GM18870 (cell line): ENCODE measurements at regions not wholly inside any gene's neighbourhood (a gene's known extent, or its start where the extent isn't known, plus 50 kb on each side); places are given as distances from the start of the nearest gene placed in this dataset.
"Not testable (repeated sequence)": the region's sequence is repeated elsewhere in the genome, so short reads cannot be mapped to it uniquely, and the experiment has no call there.

Experiments
- ATAC-seq: cut with Tn5 transposase; IDR thresholded peaks from one replicate; pipeline ENCODE4 v1.9.1; 2021; ENCODE audit warnings: moderate library complexity; ENCODE audit not compliant: unreplicated experiment

DNA sequence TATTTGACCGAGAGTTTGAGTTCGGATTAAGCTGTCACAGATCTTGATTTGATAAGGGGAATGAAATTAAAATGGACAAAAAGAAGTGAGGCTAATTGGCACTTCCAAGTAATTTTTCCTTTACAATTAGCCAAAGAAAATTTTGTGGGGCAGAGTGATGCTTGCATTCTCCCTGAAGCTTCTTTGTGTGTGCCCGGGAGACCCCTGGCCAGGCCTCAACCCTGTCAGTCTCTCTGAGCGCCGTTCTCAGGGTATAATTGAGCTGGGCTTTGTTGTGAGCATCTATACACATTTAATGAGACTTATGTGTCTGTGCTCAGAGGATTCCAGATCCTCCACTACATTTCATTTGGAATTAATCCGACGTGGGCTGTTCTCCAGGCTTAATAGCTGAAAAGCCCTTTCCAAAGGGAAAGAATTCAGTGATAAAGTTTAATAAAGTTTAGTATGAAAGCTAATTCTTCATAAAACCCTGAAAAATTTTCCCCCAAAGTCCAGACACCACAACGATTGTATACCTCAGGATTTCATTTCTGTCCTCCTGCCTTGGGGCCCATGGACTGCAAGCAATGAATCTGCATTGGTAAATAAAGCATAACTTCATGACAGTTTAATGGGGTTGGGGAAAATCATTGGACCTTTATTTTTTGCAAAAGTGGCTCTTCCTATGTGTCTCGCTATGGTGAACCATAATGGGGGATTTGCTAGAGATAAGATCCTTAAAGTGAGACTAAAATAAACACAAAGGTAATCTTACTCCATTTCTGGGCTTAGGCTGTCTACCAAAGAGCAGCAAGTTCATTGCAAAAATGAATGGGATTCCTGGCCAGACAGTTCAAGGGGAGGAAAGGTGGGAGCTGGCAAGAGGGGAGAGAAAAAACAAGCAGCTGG, 292.6 kb downstream of the C12orf75 start:
- no peak for ATAC-seq

DNA sequence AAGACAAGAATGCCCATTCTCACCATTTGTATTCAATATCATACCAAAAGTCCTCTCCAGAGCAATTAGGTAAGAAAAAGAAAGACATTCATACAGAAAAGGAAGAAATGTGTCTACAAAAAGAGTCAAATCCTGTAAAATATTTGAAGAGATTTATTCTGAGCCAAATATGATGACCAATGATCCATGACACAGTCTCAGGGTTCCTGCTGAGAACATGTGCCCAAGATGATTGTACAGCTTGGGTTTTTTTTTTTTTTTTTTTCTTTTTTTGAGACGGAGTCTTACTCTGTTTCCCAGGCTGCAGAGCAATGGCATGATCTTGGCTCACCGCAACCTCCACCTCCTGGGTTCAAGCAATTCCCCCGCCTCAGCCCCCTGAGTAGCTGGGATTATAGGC, 296.2 kb downstream of the C12orf75 start:
- ATAC-seq: no peak

DNA sequence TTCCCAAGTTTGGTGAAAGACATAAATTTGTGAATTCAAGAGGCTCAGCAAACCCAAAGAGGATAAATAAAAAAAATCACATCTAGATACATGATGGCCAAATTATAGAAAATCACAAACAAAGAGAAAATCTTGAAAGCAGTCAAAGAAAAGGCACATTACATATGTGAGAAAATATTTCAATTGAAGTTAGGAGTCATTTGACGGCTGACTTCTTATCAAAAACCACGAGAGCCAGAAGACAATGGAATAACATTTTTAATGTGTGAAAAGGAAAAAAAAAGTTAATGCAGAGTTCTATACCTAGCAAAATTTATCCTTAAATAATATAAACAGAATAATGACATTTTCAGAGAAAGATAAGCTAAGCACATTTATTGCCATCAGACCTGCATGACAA, 307.0 kb downstream of the C12orf75 start:
- ATAC-seq: no peak

DNA sequence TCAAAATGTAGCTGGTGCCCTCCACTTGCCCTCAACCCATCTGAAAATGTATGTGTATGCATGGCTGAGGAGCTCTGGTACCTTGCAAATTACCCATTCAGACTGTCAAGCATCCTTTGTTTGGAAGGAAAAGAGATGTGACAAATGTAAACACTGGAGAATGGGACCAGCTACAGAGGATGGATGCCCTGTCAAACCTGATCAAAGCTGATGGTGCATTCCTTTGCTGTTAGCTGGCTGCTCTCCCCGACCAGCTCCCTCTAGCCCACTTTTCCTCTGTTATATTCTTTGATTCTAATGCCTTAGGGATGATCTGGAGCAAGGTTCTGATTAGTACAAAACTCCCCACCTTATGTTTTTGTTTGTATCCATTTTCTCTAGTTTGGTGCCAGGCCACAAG, 310.3 kb downstream of the C12orf75 start:
- no peak for ATAC-seq

DNA sequence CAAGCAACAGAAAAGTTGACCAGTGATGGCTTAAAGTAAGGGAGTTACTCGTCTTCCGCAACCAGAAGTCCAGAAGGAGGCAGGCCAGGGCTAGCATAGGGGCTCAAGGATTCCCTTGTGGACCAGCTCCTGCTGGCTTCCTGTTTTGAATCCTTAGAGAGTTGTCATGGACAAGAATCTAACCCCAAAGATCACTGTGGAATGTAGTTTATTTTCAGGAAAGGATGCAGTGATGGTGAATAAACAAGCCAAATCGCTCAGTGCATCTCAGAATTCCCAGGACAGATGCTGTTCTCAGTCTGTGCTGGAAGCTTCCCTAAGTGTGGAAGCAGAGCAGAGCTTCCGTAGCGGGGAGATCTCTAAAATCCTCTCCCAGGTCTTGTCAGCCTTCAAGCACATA, 311.3 kb downstream of the C12orf75 start:
- ATAC-seq: no peak

DNA sequence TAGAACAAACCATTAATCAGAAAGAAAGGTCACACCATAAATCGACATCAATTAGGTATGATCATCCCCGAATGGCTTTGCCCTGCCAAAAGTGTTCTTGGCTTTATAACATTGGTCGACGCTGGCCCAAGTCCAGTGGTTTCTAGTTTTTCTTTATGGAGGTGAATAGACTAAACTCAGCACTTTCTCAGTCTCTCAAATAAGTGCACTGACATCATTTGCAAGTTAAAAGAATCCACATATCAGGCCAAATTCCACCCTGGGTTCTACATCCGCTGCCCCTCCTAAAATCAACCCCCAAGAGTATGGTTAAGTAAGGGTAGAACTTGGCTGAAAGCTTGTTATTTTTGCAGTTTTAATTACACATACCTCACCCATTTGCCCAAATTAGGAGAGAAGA, 314.3 kb downstream of the C12orf75 start:
- ATAC-seq: no peak

DNA sequence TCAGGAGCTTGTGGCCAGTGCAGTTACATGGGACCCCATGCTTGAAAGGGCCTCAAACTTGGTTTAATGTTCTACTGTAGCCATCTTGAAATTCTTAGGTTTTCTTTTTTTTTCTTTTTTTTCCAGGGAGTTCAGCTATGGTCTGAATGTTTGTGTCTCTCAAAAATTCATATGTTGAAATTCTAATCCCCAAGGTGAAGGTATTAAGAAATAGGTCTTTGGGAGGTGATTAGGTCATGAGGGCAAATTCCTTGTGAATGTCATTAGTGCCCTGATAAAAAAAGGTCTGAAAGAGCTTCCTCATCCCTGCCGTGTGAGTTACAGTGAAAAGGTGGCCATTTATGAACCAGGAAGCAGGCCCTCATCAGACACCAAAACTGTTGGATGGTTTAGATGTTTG, 324.1 kb downstream of the C12orf75 start:
- ATAC-seq: no peak

DNA sequence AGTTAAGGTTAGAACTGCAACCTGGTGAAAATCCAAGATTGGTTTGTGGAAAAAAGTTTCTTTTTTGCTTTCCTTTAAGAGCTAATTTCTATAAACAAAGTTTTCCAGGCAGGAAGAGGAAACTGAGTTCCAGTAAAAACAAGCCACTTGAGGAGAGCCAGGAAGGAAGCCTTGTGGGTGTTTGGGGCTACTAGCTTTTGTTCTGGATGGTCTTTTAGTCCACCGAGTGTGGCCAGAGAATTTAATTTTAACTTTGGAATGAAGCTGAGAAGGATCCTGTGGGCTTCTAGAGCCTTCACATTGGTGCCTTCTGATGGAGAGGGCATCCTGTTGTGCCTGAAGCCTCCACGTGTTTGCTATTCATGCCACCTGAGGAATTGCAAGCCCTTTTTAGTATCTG, 327.9 kb downstream of the C12orf75 start:
- ATAC-seq: no peak

DNA sequence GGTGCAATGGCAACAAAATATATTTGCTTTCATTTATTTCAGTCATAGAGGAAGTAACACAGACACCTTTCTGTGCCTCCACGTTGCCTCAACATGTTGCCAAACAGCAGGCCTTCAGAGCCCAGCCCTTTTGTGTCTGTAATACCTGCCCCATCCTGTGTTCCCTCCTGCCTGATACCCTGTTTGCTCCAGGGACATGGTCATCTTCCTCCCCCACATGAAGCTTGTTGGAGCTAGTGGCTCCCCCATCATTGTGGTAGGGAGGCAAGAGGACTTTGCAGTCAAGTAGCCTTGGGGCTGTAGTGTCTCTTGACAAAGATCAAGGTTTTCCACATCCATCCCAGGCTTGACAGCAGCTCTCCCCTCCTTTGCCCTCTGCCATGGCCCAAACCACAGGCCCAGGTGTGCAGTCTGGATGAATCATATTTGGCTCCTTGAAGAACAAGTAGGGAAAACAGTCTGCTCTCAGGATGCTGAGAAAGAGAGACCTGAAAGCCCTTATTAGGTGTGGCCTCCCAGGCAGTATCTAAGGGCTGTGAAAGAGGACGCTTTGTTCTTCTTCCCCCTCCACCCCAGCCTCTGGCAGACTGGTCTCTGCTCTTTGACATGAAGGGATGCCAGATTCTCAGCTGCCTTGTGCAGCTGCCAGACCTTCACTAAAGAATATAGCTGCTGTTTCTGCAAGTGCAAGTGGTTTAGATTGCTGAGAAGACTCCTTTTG, 329.0 kb downstream of the C12orf75 start:
- ATAC-seq: no peak

DNA sequence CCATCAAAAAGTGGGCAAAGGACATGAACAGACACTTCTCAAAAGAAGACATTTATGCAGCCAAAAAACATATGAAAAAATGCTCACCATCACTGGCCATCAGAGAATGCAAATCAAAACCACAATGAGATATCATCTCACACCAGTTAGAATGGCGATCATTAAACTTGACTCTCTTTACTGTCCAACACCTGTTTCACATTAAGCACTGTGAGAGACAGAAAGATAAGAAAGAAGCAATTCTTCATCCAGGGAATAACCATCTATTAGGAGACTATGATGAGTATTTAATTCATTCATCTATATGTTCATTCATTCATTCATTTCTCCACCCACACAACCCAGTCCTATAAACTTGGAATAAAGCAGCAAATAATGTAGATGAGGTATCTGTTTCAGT, 334.3 kb downstream of the C12orf75 start:
- not testable (repeated sequence) for ATAC-seq

DNA sequence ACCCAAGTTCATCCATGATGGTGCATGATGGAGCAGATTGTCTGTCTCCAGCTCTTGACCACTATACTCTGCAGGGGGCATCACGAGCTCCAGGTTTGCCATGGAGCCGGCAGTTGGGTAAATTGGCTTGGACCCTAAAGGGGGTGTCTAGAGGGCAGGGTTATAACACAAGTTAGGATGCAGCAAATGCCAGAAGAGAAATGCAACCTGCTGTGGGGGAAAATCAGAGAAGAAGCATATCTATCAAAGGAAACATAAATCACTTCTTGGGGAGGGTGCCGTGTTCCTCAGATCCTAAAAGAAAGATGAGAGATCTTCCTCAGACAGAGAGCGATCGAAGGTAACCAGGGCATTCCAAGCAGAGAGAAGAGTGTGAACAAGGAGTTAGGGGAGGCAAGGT, 334.9 kb downstream of the C12orf75 start:
- ATAC-seq: no peak

DNA sequence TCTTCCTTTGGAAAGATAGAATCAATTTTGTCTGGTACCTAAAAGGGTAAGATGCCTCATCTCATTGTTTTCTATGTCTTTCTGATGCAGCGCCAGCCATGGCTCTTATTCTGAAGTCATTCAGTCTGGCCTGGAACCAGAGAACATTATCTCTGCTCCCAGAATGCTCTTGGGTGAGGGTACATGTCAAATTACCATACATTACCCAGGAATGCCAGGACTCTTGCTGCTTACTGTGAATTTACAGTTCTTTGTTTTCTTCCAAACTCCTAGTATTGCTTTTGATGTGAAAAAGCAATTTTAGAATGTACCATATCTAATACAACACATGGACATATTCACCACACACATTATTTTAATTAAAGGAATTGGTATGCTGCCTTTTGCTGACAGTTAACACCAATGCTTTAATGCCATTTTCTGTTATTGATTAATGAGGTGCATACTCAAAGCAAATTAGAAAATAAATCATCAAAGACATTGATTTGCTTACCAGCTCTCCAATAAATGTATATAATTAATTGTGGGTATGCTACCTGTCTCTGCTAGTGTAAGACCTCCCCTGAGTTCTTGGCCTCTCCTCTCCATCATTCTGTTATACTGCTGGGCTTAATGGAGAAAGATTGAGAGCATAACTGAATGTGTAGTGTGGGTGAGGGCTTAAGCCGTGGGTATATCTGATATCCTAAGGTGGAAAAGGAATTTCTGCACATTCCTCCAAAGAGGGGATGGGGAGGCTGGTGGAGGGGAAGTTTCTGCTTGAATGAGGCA, 337.7 kb downstream of the C12orf75 start:
- ATAC-seq: no peak

DNA sequence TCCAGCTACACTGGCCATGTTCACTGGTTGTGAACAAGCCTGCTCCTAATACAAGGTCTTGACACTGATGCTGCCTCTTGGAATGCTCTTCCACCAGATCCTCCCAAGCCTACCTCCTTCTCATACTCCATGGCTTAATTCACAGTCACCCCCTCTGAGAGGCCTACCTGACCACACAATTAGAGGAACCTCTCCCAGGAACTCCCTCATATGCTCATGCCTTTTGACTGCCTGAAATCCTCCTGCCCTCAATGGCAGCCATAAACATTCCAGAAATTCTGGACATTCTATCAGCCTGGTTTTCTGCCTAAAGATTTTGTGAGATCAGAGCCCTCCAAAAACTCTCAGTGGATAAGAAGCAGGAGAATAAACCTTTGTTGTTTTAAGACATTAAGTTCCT, 340.2 kb downstream of the C12orf75 start:
- ATAC-seq: no peak

DNA sequence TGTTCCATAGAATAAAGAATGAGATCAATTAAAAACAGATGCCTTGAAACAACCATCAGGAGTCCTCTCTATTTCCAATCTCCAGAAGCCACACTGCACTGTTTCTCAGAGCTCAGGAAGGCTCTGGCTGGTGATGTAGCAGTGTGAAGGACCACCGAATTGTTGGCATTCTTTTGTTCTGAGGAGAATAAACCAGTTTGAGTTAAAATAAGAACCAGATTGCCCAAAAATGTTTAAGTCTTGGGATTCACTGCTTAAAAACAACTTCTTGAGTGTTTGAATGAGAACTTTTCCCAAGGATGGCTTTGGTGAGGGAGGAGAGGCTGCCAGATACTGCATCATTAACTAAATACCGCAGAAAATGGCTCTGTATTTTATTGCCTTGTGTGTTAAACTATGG, 341.2 kb downstream of the C12orf75 start:
- no peak for ATAC-seq

DNA sequence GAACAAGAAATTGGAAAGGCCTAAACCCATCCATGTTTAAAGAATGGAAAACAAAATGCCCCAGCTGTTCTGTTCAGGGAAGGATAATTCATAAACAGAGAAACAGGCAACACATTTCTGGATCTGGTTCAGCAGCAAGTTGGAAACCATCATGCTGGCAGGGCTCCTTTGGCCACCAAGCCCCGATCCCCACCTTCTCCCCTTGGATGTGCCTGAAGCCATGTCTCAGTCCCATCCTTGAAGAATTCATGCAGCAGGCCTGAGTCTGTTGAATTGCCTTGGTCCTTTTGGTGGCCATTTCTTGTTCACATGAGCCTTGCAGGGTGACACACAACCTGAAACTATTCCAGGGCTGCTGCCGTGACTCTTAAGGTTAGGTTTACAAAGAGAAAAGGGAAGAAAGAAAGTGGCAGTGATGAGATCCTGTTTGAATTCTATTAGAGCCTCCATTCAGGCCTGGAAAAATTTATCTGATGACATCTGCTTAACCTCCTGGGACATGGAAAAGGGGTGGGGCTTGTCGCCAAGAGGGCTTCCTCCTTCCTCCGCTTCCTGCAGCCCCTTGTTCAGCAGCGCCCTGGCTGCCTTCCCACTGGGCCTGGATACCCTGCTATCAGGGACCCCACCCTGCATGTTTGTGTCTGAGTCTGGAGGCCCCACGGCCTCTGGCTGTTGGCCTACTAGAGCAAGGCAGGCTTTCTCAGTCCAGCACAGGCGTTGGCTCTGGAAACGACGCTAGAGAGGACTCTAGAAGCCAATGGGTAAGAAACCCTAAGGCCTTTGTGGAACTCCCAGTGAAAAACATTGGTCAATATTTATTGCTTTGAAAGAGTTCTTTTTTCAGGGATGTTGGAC, 341.9 kb downstream of the C12orf75 start:
- ATAC-seq: no peak

DNA sequence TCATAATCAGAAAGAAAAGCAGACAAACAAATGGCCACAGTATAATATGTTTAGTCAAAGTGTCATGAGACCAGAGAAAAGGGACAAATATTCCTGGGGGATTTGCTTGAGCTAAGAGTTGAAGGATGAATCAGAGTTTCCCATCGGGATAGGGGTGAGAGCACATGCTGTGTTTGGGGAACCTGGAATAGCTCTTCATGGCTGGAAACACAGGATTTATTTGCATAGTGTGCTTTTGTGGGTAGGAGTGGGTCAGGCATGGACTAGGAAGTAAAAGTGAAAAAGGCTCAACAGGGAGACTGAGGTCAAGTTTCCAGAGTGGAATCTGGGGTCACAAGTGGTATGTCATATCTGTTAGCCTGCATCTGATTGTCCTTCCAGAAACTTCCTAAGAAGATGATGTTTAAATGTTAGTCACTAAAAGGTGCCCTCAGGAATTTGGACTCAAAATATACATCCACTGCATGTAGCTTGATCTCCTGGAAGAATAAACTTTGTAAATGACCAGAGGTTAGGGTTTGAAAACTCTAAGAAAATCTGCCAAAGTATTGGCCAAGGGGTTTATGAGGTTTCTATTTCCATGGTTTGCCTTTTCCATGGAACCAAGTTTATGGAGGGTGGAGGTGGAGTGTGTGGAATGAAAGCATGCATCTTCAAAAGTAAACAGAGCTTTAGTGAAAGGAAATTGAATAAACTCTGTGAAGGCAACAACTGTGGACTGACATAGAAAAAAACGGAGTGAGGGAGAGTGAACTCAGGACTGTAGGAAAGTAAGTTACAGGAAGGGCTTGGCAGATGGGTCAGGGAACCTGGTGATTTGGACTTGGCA, 344.6 kb downstream of the C12orf75 start:
- no peak for ATAC-seq

DNA sequence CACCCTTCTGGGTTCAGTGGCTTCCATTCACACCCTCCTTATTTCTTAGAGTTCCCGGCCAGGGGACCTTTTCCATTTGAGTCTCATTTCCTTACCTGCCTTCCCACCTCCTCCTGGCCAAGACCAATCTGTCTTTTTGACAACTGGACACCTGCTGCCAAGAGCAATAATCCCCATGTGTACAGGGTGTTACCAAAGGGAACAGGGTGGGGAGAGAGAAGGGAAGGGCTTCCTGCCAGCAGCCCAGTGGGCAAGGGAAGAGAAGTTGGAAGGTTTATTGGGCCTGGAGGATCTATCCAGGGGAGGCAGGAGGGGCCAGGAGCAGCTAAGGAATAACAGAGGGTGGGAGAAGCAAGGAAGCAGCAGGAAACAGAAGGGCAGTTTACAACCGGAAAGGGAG, 346.2 kb downstream of the C12orf75 start:
- ATAC-seq: no peak

DNA sequence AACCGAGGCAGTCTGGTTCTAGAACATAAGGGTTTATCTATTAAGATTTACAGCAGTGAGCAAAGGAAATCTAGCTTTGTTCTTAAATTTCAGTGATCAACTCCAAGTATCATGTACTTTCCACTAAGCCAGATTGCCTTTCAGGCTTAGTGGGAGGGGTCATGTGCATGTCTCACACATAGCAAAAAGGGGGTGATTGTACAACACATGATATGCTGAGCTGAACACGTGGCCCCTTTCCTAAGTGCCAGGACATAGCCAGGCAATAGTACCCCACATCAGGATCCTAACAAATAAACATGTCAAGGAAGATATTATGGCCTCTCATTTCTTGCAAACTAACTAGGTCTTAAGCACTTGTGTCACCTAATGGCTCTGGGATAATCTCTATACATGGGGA, 347.2 kb downstream of the C12orf75 start:
- ATAC-seq: no peak

DNA sequence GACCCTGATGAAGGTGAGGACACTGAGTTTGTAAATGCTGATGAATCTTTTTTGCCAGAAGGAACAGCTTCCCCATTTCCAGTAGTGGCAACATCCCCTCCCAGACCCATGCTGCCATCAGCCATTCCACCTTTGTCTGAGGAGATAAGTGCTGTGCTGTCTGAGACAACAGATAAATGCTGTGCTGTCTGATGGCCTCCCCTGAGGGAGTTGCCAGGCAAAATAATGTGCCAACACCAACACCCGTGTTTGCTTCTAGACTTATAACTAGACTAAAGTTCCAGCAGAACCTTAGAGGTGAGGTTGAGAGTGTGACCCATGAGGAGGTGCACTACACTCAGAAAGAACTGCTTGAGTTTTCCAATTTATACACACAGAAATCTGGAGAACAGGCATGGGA, 349.5 kb downstream of the C12orf75 start:
- ATAC-seq: no peak

DNA sequence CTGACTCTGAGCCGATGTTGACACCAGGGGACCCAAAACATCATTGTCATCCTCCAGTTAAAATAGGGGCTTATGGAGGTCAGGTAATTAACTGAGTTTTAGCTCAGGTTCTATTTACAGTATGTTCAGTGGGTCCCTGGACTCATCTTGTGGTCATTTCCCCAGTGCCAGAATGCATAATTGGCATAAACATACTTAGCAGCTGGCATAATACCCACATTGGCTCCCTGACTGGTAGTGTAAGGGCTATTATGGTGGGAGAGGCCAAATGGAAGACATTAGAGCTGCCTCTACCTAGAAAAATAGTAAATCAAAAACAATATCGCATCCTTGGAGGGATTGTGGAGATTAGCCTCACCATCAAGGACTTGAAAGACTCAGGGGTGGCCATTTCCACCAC, 350.9 kb downstream of the C12orf75 start:
- no peak for ATAC-seq
